GM12891 (cell line): ENCODE measurements at regions not wholly inside any gene's neighbourhood (a gene's known extent, or its start where the extent isn't known, plus 50 kb on each side); places are given as distances from the start of the nearest gene placed in this dataset.

Experiments used
- DNase-seq: peaks from one replicate; pipeline ENCODE4 v3.0.0; 2011; ENCODE audit warnings: low spot score; ENCODE audit not compliant: insufficient read length
- FAIRE-seq: peaks from 2 replicates; lab custom pipeline; 2011; peaks lifted over from hg19 to GRCh38; lab: Jason Lieb, UNC
- PAX5 ChIP-seq: IDR thresholded peaks from 2 replicates; pipeline ENCODE4 v1.6.1; 2011; ENCODE audit warnings: low read length, moderate library complexity, mild to moderate bottlenecking; ENCODE audit not compliant: insufficient read depth, severe bottlenecking
- POLR2A ChIP-seq: IDR thresholded peaks from 2 replicates; pipeline ENCODE4 v1.6.1; 2011; ENCODE audit warnings: low read depth, low read length, control low read depth
- POLR2AphosphoS5 ChIP-seq: IDR thresholded peaks from 2 replicates; pipeline ENCODE4 v1.6.1; 2011; ENCODE audit warnings: low read depth, low read length, control low read depth
- POU2F2 ChIP-seq: IDR thresholded peaks from 2 replicates; pipeline ENCODE4 v1.6.1; 2011; ENCODE audit warnings: low read depth, mild to moderate bottlenecking, control low read depth, low read length, moderate library complexity
- SPI1 ChIP-seq: IDR thresholded peaks from 2 replicates; pipeline ENCODE4 v1.6.1; 2011; ENCODE audit warnings: low read depth, low read length, control low read depth
- TAF1 ChIP-seq: IDR thresholded peaks from 2 replicates; pipeline ENCODE4 v1.6.1; 2011; ENCODE audit warnings: low read depth, low read length, control low read depth

DNA sequence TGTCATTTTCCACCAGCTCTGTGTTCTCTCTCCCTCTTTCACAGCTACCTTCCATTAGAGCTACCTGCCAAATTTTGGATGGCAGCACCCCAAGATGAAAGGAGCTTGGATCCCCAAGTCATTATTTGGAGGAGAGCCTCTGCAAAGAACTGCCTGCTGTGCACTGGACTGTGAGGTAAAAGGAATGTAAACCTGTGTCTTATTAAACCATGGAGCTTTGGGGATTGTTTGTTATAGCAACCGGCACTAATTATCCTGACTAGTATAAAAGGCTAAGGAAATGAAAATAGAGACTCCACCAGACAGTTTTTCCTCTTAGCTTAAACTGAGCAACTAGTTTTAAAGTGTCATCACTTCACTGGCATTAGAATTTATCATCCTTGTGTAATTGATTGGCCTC is 191.6 kb upstream of the DTNBP1 start:
- no peak for FAIRE-seq
- no peak for TF ChIP-seq POLR2AphosphoS5
- TF ChIP-seq TAF1 = no peak
- no peak for TF ChIP-seq SPI1
- TF ChIP-seq POU2F2 = no peak
- TF ChIP-seq POLR2A = no peak
- no peak for TF ChIP-seq PAX5
- DNase-seq = no peak

DNA sequence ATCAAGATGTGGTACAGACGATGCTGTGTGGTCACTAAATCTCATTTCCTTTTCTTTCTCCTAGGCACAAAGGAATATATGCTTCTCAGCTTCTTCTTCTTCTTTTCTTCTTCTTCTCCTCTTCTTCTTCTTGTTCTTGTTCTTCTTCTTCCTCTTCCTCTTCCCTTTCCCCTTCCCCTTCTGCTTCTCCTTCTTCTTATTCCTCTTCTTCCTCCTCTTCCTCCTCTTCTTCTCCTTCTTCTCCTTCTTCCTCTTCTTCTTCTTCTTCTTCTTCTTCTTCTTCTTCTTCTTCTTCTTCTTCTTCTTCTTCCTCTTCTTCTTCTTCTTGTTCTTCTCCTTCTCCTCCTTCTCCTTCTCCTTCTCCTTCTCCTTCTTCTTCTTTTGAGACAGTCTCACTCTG is 190.4 kb upstream of the DTNBP1 start:
- no peak for DNase-seq

DNA sequence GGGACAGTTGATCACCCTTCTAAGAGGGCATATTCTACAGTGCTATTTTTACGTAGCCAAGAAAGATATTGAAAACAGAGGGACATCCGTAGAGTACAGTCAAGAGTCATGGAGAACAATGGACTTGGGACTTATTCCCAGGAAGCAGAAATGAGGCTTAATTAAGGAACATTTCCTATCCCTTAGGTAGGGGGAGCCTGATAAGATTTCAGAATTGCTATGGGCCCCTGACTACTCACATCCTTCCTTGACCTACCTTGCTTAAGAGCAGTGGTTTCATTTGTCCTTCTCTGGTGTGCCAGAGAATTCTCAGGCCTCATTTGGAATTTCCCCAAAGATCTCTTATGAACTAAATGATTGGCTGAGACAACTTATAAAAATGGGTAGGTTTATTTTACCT is 189.5 kb upstream of the DTNBP1 start:
- TF ChIP-seq TAF1 (no peak), POLR2A (no peak)
- DNase-seq (no peak), FAIRE-seq (no peak)

More for the DNA sequence above, 190.4 kb upstream of the DTNBP1 start:
- FAIRE-seq = no peak
- TF ChIP-seq TAF1 (no peak), POLR2AphosphoS5 (no peak), SPI1 (no peak), POU2F2 (no peak), POLR2A (no peak), PAX5 (no peak)

DNA sequence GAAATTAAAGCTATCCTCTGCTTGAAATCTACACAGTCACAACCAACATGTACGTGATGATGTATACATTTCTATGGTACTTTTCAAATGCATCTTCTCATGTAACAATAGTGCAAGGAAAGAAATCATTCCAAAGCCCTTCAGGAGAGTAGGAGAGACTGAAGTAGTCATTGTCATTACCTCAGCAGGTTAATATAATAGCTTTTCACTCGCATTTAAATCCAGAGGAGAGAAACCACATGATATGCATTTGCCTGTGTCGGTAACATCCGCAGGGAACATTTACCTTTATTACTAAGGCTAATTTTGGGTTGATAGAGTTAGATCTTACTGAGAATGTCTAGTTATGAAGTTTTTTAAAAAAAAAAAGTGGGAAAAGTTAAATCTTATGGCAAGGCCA is 186.6 kb upstream of the DTNBP1 start:
- FAIRE-seq = no peak
- TF ChIP-seq POLR2A (no peak), TAF1 (no peak), PAX5 (no peak), POLR2AphosphoS5 (no peak), POU2F2 (no peak), SPI1 (no peak)
- DNase-seq = no peak

DNA sequence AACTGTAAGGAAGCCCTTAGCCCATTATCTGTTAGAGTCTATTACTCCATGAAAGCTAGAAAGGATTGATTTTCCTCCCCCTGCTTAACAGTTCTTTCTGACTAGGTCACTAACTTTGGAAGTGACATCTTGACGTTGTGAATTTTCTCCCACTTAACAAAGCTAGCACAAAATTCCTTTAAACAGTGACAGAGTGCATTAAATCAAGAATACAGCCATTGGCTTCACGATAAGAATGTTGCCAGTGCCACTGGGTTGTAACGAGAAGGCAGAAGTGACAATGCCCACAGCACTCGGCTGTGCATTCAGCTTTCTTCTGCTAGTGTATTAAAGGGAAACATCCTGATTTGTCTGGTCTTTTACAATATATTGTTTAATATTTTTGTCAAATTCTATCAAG is 182.7 kb upstream of the DTNBP1 start:
- peak; percentile 28 for FAIRE-seq
- DNase-seq = no peak
- TF ChIP-seq POLR2AphosphoS5 (no peak), SPI1 (no peak), POLR2A (no peak), PAX5 (no peak), TAF1 (no peak), POU2F2 (no peak)

DNA sequence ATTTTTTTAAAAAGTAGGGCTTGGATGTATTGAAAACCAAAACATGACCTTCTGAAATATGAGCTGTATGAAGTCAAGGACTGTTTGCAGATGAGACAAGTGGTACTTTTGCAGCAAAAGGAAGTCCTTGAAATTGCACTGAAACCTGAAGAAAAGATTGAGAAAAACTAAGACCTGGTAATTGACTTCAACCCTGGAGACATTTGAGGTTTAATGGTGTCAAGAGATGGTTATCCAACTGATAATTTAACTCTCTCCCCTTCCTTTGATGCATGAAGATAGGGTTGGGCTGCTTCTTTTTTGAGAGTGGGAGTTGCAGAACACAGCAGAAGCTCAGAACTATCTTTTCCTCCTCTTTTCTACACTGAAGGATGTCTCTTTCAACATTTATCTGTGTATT is 180.9 kb upstream of the DTNBP1 start:
- FAIRE-seq (peak; percentile 58), DNase-seq (no peak)
- TF ChIP-seq POLR2A = no peak
- TF ChIP-seq PAX5 = no peak
- no peak for TF ChIP-seq SPI1
- TF ChIP-seq POU2F2 = no peak
- no peak for TF ChIP-seq TAF1
- TF ChIP-seq POLR2AphosphoS5 = no peak

DNA sequence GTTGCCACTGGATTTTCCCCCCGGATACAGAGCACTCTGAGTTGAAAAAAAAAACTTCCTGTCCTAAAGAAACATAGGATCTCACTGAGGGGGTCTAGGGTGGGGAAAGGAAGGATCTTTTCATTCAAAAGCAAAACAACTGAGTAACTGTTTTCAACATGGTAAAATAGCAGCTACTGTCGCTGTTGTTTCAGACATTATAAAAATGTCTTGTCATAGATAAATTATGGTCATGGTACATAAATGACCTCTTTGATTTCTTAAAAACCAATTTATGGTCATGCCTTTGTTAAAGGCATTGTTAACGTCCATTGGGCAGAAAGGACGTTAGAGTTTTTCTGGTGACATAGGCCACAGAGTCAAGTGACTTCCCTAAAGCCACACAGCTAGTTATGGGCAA is 180.4 kb upstream of the DTNBP1 start:
- DNase-seq (no peak), FAIRE-seq (no peak)
- TF ChIP-seq TAF1 (no peak), PAX5 (no peak), POU2F2 (no peak), SPI1 (no peak), POLR2A (no peak), POLR2AphosphoS5 (no peak)

DNA sequence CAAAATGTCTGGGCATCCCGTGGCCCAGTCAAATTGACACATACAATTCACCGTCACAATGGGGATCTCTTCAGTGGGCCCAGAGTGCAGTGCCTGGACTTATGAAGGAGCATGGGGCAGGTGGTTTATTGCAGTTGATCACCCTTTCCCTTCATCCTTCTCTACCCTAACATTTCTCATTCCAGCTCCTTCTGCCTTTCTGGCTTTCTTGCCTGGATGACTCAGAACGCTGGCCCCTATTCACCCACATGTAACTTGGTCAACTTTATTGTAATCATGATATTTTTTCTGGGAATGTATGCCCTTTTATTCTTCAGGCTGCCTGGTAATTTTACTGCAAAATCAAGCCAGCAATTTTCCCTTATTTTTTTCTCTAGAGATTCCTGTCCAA is 179.9 kb upstream of the DTNBP1 start:
- TF ChIP-seq TAF1 = no peak
- FAIRE-seq (no peak), DNase-seq (no peak)

DNA sequence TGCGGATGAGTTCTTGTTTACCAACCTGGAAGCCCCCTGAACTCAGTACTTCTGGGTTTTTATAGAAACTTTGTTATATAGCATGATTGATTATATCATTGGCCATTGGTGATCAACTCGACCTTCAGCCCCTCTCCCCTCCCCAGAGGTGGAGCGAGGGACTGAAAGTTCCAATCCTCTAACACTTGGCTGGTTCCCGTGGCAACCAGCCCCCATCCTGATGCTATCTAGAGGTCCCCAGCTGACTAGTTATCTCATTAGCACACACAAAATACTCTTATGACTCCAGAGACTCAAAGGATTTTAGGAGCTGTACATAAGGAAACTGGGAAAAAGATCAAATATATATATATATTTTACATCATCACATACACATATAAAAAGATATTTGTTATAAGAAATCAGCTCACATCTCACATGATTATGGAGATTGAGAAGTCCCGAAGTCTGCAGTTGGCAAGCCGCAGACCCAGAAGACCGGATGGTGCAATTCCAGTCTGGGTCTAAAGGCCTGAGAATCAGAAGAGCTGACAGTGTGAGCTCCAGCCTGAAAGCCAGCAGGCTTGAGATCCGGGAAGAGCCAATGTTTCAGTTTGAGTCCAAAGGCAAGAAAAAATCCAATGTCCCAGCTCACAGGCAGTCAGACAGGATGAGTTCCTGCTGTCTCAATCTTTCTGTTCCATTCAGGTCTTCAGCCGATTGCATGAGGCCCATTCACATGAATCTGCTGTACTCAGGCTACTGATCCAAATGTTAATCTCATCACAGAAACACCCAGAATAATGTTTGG is 179.3 kb upstream of the DTNBP1 start:
- FAIRE-seq = no peak
- DNase-seq = no peak
- no peak for TF ChIP-seq SPI1
- TF ChIP-seq POLR2A = no peak
- no peak for TF ChIP-seq POLR2AphosphoS5
- TF ChIP-seq TAF1 = no peak
- TF ChIP-seq POU2F2 = no peak
- TF ChIP-seq PAX5 = no peak

DNA sequence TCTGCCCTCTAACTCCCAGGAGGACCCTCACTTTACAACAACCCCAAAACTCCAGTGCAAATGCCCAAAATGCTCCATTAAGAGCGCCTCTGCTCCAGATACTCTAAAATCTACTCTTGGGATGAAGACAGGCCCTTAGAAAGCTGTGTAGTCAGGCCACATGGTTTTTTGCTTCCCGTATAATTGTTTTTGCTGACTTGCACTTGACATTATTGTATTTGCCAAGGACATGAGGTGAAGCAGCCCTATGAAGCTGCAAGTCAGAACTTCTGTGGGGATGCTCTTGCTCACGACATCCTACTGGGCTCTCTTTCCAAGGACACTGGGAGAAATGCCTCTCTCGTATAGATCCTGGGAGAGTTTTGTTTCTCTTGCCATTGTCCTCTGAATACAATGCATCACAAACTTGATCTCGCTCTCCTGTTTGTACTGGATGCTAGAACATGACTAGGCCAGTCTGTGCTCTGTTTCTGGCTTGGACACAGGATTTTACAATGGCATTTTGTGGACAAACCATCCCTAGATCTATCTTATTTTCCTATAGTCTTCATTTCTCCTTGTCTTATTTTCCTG is 177.2 kb upstream of the DTNBP1 start:
- DNase-seq (no peak), FAIRE-seq (no peak)
- TF ChIP-seq SPI1 = no peak
- TF ChIP-seq TAF1 = no peak
- no peak for TF ChIP-seq POLR2A
- TF ChIP-seq PAX5 = no peak
- no peak for TF ChIP-seq POU2F2
- TF ChIP-seq POLR2AphosphoS5 = no peak
